Thymus (tissue), 11 donors: ENCODE measurements at regions not wholly inside any gene's neighbourhood (a gene's known extent, or its start where the extent isn't known, plus 50 kb on each side); places are given as distances from the start of the nearest gene placed in this dataset.

Experiments
- DNase-seq, 9 donors: peaks; one replicate each; pipeline ENCODE4 v3.0.0-alpha.2; 2013; ENCODE audit warnings: low spot score in 9 of 9, low read depth in 6 of 9, missing footprints in 1 of 9
- H3K27ac ChIP-seq, 2 donors: one replicate each; pipeline ENCODE4 v1.5.1; 2013; ENCODE audit warnings: control low read depth in 1 of 2, low read depth in 1 of 2, low read length in 1 of 2, mild to moderate bottlenecking in 1 of 2, moderate library complexity in 1 of 2
- H3K27me3 ChIP-seq, 2 donors: one replicate each; pipeline ENCODE4 v1.5.1; 2013; ENCODE audit warnings: low read length in 1 of 2; ENCODE audit not compliant: control insufficient read depth in 2 of 2, insufficient read depth in 1 of 2
- H3K36me3 ChIP-seq, 2 donors: one replicate each; pipeline ENCODE4 v1.5.1; 2013; ENCODE audit warnings: low read length in 1 of 2, mild to moderate bottlenecking in 1 of 2, moderate library complexity in 1 of 2; ENCODE audit not compliant: control insufficient read depth in 2 of 2, insufficient read depth in 2 of 2
- H3K4me1 ChIP-seq, 2 donors: one replicate each; pipeline ENCODE4 v1.5.1; 2013; ENCODE audit warnings: low read length in 2 of 2; ENCODE audit not compliant: control insufficient read depth in 2 of 2, insufficient read depth in 2 of 2
- H3K4me3 ChIP-seq, 2 donors: one replicate each; pipeline ENCODE4 v1.5.1; 2013; ENCODE audit warnings: low read length in 2 of 2, control low read depth in 1 of 2, mild to moderate bottlenecking in 1 of 2
- H3K9me3 ChIP-seq, 2 donors: one replicate each; pipeline ENCODE4 v1.5.1; 2013; ENCODE audit warnings: low read length in 1 of 2, mild to moderate bottlenecking in 1 of 2; ENCODE audit not compliant: control insufficient read depth in 2 of 2, insufficient read depth in 1 of 2
- WGBS: extraction: QIAGEN DNeasy Blood & Tissue Kit; methylation state at CpG from one replicate; pipeline ENCODE4 v1.1.7; 2013; 5-methylcytosine and 5-hydroxymethylcytosine counted together
- donor health status: healthy.

DNA sequence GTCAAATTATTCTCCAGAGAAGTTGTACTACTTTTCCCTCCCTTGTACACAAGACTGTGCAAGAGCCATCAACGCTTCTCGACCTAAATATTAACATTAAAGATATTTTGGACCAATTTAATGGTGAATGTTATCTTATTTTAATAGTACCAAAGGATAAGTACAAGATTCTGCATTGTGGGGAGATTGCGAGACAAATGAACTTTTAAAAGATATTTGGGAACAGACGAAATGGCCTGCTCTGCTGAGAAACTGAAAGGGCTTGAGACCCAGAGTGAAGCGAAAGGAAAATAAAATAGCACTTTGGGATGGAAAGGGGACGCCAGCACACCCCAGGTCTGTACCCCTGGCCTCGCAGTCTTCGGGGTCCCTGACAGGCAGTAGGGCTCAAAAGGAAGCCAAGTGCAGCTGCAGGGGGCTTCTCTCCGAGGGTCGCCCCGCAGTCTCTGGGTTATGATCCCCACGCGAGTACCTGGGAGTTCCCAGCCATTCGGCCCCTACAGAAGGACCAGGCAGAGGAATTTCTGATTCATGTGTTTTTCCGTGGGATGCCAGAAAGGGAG, 97.6 kb upstream of the VGLL3 start:
- WGBS = 52% methylated on average over 15 of the region's 15 CpGs
- H3K27me3 ChIP-seq = no peaks in the 10 kb centered on the region
- peak overlapping the region in 1 of 2 donors; percentile 28 for H3K27ac ChIP-seq
- peaks cover 0 to 4% of the 10 kb centered on the region in 2 donors for H3K4me1 ChIP-seq
- no peaks in the 10 kb centered on the region for H3K9me3 ChIP-seq
- DNase-seq = peak in 1 of 9 donors; percentile 6
- H3K4me3 ChIP-seq = peak overlapping the region; percentile 67 to 72
- H3K36me3 ChIP-seq = no peaks in the 10 kb centered on the region

DNA sequence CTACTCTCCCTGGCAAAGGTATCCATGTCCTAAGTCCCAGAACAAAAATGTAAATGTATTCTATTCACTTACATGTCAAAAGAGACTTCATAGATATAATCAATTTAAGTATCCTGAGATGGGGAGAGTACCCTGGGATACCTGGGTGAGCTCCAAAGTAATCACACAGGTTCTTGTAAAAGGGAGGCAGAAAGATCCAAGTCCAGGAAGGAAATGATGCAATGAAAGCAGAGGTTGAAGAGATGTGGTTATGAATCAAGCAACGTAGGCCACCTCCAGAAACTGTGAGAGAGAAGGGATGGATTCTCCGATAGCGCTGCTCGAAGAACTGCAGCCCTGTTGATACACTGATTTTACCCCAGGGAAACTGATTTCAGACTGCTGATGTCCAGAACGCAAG, 93.9 kb upstream of the VGLL3 start:
- no peak for DNase-seq
- no peaks in the 10 kb centered on the region for H3K36me3 ChIP-seq
- H3K27ac ChIP-seq = no peak overlapping the region
- no peaks in the 10 kb centered on the region for H3K9me3 ChIP-seq
- no peaks in the 10 kb centered on the region for H3K27me3 ChIP-seq
- WGBS = 75% methylated on average over 5 of the region's 5 CpGs
- peaks cover 0 to 4% of the 10 kb centered on the region in 2 donors for H3K4me1 ChIP-seq
- no peak overlapping the region for H3K4me3 ChIP-seq

DNA sequence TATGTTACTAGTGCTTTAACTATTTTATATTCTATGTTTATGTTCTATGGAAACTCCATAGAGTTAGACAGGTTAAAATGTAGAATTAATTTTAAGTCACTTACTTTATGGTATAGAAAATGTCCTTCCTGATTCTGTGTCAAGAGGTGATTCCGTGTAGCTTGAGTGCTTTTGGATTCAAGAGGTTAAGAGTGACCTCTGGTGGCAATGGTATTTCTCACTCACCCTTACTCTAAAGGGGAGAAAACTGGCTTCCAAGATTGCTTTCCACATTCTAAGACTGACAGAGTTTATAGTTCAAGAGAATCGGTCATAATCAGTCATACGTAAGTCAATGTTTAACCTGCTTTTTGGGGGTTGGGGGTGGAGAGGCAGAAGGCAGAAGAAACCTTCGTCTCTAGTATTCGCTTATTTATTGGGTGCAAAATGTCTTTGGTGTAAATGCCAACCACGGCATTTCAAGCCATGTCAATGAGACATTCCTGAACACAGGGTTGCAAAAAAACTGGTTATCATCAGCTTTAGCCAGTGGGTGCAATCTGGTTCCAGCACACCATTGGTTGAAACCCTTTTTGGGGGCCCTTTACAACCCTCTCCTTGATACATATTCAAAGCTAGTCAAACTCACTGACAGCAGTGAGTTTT, 92.0 kb upstream of the VGLL3 start:
- Histone ChIP-seq H3K27ac (no peak overlapping the region), H3K4me1 (no peaks in the 10 kb centered on the region), H3K9me3 (no peaks in the 10 kb centered on the region), H3K4me3 (no peak overlapping the region), H3K27me3 (no peaks in the 10 kb centered on the region), H3K36me3 (no peaks in the 10 kb centered on the region)
- 61% methylated on average over 6 of the region's 6 CpGs for WGBS
- peak in 5 of 9 donors; percentile 3 to 47 (median 15) for DNase-seq

DNA sequence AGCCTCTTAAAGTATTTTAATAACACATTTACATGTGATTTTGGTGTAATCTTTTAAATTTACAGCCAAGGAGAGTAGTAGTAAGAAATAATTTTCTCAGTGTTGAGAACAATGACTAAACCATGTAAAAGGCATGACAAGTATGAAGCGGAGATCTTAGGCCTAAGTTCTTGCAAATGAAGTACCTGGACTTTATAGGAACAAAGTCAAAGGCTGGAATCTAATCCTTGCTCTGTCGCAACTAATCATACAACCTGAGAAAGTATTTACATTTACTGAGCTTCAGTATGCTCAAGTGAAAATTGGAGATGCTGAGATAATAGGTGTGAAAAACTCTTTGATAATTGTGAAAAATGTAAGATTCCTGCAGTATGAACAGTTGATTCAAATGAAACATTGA, 86.4 kb upstream of the VGLL3 start:
- H3K36me3 ChIP-seq = no peaks in the 10 kb centered on the region
- no peaks in the 10 kb centered on the region for H3K4me1 ChIP-seq
- no peak for DNase-seq
- no peak overlapping the region for H3K27ac ChIP-seq
- no peak overlapping the region for H3K4me3 ChIP-seq
- 96% methylated on average over 2 of the region's 2 CpGs for WGBS
- H3K9me3 ChIP-seq = no peaks in the 10 kb centered on the region
- H3K27me3 ChIP-seq = no peaks in the 10 kb centered on the region

DNA sequence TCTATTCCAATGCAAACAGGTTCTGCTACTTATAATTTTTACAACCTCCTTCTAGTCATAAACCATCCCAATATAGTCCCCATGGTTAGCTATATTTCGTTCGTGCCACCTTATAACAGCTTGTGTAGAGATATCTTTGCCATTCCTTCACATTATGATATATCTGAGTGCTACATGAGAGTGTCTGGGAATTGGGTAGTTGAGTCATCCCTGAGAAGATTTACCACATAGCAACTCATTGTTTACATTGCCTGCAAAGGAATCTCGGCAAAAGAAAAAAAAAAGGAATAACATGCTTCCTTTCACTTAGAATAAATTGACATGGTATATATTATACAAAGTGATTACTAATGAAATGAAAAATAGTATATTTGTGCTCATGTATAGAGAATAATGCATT, 86.0 kb upstream of the VGLL3 start:
- 96% methylated on average over 3 of the region's 3 CpGs for WGBS
- Histone ChIP-seq H3K27ac (no peak overlapping the region), H3K9me3 (no peaks in the 10 kb centered on the region), H3K4me3 (no peak overlapping the region), H3K36me3 (no peaks in the 10 kb centered on the region), H3K4me1 (no peaks in the 10 kb centered on the region), H3K27me3 (no peaks in the 10 kb centered on the region)
- DNase-seq = no peak

DNA sequence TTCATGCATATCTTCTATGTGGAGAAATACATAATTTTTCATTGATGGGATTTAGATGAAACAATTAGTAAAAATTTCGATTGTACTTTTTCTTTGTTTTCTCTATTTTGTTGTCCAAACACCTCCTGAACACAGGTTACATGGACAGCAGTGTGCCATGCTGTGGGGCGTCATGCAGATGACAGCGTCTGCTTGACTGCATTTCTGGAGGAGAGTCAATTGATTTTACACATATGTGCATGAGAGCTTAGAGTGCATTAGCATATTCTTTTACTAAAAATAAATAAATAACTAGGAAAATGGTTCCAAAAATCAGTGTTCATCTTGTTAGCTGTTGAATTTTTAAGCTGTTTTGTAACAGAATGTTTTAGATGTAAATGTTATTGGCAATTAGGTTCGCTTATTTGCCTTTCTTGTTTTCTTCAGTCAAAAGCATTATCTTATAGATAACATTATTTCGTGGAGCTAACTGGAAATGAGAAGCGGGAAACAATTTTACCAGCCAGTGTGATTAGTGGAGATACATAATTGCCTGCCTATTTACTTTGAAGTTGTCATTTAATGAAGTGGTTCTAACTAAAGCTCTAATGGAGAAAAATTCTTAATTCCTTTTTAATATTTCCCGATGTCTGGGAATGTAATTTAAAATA, 82.7 kb upstream of the VGLL3 start:
- Histone ChIP-seq H3K9me3 (no peaks in the 10 kb centered on the region), H3K27ac (no peak overlapping the region), H3K36me3 (no peaks in the 10 kb centered on the region), H3K4me3 (no peak overlapping the region), H3K27me3 (no peaks in the 10 kb centered on the region), H3K4me1 (no peaks in the 10 kb centered on the region)
- WGBS = 91% methylated on average over 7 of the region's 7 CpGs
- DNase-seq = no peak

DNA sequence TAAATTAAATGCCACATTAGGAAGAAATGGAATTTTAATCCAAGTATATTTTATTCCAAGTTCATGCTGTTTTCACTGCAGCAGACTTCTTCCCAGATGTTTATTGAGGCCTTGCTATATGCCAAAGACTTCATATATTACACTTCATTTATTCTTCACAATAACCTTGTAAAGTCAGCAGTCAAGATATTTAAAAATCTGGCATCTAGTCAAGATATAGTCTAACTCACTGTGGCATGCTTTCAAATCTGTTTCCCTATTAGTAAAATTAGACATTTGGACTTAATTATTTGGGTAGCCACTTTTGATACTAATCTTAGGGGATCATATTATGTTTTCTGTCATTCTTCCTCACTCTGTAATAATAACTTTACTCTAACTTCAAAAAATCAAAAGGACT, 81.5 kb upstream of the VGLL3 start:
- H3K27ac ChIP-seq = no peak overlapping the region
- H3K9me3 ChIP-seq = no peaks in the 10 kb centered on the region
- H3K36me3 ChIP-seq = no peaks in the 10 kb centered on the region
- DNase-seq = no peak
- no peak overlapping the region for H3K4me3 ChIP-seq
- no peaks in the 10 kb centered on the region for H3K4me1 ChIP-seq
- H3K27me3 ChIP-seq = no peaks in the 10 kb centered on the region

DNA sequence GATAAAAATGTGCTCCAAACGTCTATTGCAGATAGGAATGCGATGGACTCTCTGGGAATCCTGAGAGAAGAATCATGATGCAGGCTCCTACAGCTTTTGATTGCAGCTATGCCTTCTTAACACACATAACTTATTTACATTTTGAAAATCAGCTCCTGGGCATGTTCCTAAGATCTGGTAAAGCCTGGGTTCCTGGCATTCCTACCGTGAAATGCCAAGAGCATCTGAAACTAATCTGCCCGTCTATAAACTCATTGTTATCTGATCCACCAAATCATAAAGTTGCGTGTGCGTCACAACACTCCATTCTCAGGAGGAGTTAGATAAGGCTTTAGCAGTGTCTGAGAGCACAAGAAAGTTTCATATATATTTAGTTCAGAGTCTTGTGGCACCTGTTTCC, 79.0 kb upstream of the VGLL3 start:
- no peak for DNase-seq
- Histone ChIP-seq H3K4me3 (no peak overlapping the region), H3K36me3 (no peaks in the 10 kb centered on the region), H3K4me1 (no peaks in the 10 kb centered on the region), H3K27ac (no peak overlapping the region), H3K9me3 (no peaks in the 10 kb centered on the region), H3K27me3 (no peaks in the 10 kb centered on the region)
- WGBS = 93% methylated on average over 6 of the region's 6 CpGs

DNA sequence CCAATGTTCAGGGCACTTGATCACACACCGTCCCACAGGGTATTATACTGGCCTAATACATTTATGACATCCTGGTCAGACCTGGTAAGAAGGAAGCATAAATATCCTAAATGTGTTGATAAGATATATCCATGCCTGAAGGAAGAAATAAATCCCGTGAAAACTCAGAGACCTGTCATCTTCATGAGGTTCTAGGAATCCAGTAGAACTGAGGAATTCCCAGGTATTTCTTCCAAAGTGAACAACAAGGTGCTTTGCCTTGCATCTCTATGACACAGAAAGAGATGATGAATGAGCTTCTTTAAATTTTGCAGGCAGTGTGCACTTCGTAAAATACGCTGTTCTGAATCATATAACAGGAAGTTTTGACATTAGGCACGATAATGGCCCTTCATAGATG, 78.1 kb upstream of the VGLL3 start:
- Histone ChIP-seq H3K36me3 (no peaks in the 10 kb centered on the region), H3K27ac (no peak overlapping the region), H3K9me3 (no peaks in the 10 kb centered on the region), H3K27me3 (no peaks in the 10 kb centered on the region), H3K4me3 (no peak overlapping the region), H3K4me1 (no peaks in the 10 kb centered on the region)
- DNase-seq = no peak
- 88% methylated on average over 5 of the region's 5 CpGs for WGBS
